Endothelial cell of umbilical vein (primary cell): ENCODE measurements at regions not wholly inside any gene's neighbourhood (a gene's known extent, or its start where the extent isn't known, plus 50 kb on each side); places are given as distances from the start of the nearest gene placed in this dataset.

Source experiments
- BruUV-seq: library from RNA; stranded (reverse); fragments of 400-500 nt; replicated peaks from 2 replicates; lab custom pipeline; 2021; lab: Mats Ljungman, UMichigan
- CTCF ChIA-PET: fragments of 300-600, 350-600 bp; sonication (Branson Sonifier 250); formaldehyde crosslinking; loops from one replicate; lab custom pipeline; 2021; ENCODE audit warnings: antibody characterized with exemption, inconsistent platforms; lab: Charles Lee
- POLR2A ChIA-PET: fragments of 300-600, 350-600 bp; sonication (Branson Sonifier 250); formaldehyde crosslinking; loops from one replicate; lab custom pipeline; 2021; ENCODE audit warnings: antibody characterized with exemption, inconsistent platforms; lab: Charles Lee
- DNase-seq: peaks from one replicate; pipeline ENCODE4 v3.0.0-alpha.2; 2011; ENCODE audit warnings: low read depth, low spot score
- FAIRE-seq: peaks from 2 replicates; lab custom pipeline; 2011; peaks lifted over from hg19 to GRCh38; lab: Jason Lieb, UNC
- H2AFZ ChIP-seq: 2 replicates; pipeline ENCODE4 v1.6.0; 2012; ENCODE audit warnings: low read depth, low read length, control low read depth, inconsistent platforms
- H3K27ac ChIP-seq: 2 replicates; pipeline ENCODE4 v1.5.1; 2011; ENCODE audit warnings: low read depth, mild to moderate bottlenecking, control low read depth, low read length, moderate library complexity; ENCODE audit not compliant: insufficient read depth
- H3K27me3 ChIP-seq, 2 experiments: 2 replicates each; pipeline versions ENCODE4 v1.6.0 to v1.6.1; 2011; ENCODE audit warnings: low read length in 2 of 2, mixed read lengths in 1 of 2; ENCODE audit not compliant: control insufficient read depth in 2 of 2, insufficient read depth in 2 of 2
- H3K36me3 ChIP-seq, 2 experiments: 2 replicates in 1 of 2; 3 replicates in 1 of 2; pipeline ENCODE4 v1.5.1; 2011; ENCODE audit warnings: low read length in 2 of 2, mild to moderate bottlenecking in 1 of 2, moderate library complexity in 1 of 2; ENCODE audit not compliant: control insufficient read depth in 2 of 2, insufficient read depth in 2 of 2; ENCODE audit errors: extremely low read depth in 1 of 2
- H3K4me1 ChIP-seq: 3 replicates; pipeline ENCODE4 v1.5.1; 2011; ENCODE audit warnings: mild to moderate bottlenecking, low read length; ENCODE audit not compliant: control insufficient read depth, insufficient read depth; ENCODE audit errors: extremely low read depth
- H3K4me2 ChIP-seq: 2 replicates; pipeline ENCODE4 v1.6.1; 2011; ENCODE audit warnings: low read length, control low read depth, mixed read lengths; ENCODE audit not compliant: insufficient read depth
- H3K4me3 ChIP-seq, 3 experiments: fragments of 200-600 bp in 1 of 3; sonication (generic), shearing (Covaris generic) in 1 of 3; replicated peaks in 1 of 3; 2 replicates each; pipeline ENCODE4 v1.5.1; 2011 to 2016; ENCODE audit warnings: control low read depth in 3 of 3, low read length in 3 of 3, mild to moderate bottlenecking in 2 of 3, inconsistent platforms in 1 of 3, low read depth in 1 of 3, moderate library complexity in 1 of 3; ENCODE audit not compliant: insufficient read depth in 1 of 3
- H3K79me2 ChIP-seq: 2 replicates; pipeline ENCODE4 v1.6.0; 2012; ENCODE audit warnings: low read length, inconsistent platforms; ENCODE audit not compliant: control insufficient read depth, insufficient read depth
- H3K9ac ChIP-seq: replicated peaks from 2 replicates; pipeline ENCODE3; 2011; ENCODE audit warnings: low read length, control low read depth; ENCODE audit not compliant: insufficient read depth; ENCODE audit errors: extremely low read depth
- H3K9me1 ChIP-seq: replicated peaks from 3 replicates; pipeline ENCODE4 v1.6.0; 2011; ENCODE audit warnings: mild to moderate bottlenecking, low read length; ENCODE audit not compliant: control insufficient read depth, insufficient read depth; ENCODE audit errors: extremely low read depth
- H3K9me3 ChIP-seq: replicated peaks from 2 replicates; pipeline ENCODE4 v1.5.1; 2012; ENCODE audit warnings: low read length, inconsistent platforms; ENCODE audit not compliant: control insufficient read depth, insufficient read depth
- H4K20me1 ChIP-seq: replicated peaks from 2 replicates; pipeline ENCODE3; 2011; ENCODE audit warnings: mild to moderate bottlenecking, low read length; ENCODE audit not compliant: control insufficient read depth, insufficient read depth; ENCODE audit errors: extremely low read depth
- CTCF ChIP-seq, 2 donors: IDR thresholded peaks; 1 replicate in 1 of 2; 2 replicates in 1 of 2; pipeline ENCODE4 v1.5.1; 2011; ENCODE audit warnings: low read length in 2 of 2, mild to moderate bottlenecking in 2 of 2, moderate library complexity in 2 of 2, control low read depth in 1 of 2, inconsistent platforms in 1 of 2, low read depth in 1 of 2; ENCODE audit not compliant: insufficient read depth in 1 of 2; ENCODE audit errors: extremely low read depth in 1 of 2
- EZH2 ChIP-seq: IDR thresholded peaks from 2 replicates; pipeline ENCODE4 v1.6.1; 2012; ENCODE audit warnings: borderline replicate concordance, low read depth, mild to moderate bottlenecking, moderate library complexity, low read length, inconsistent platforms; ENCODE audit not compliant: severe bottlenecking
- FOS ChIP-seq: IDR thresholded peaks from 2 replicates; pipeline ENCODE4 v1.6.1; 2011; ENCODE audit warnings: mild to moderate bottlenecking, low read length, moderate library complexity, borderline replicate concordance; ENCODE audit not compliant: insufficient read depth
- GATA2 ChIP-seq: IDR thresholded peaks from 2 replicates; pipeline ENCODE4 v1.7.0; 2011; ENCODE audit warnings: low read depth, mild to moderate bottlenecking, moderate library complexity, mixed read lengths, low read length; ENCODE audit not compliant: insufficient read length, insufficient read depth
- JUN ChIP-seq: IDR thresholded peaks from 2 replicates; pipeline ENCODE4 v1.6.1; 2011; ENCODE audit warnings: borderline replicate concordance, low read depth; ENCODE audit not compliant: insufficient read length, insufficient read depth
- MAX ChIP-seq: IDR thresholded peaks from 2 replicates; pipeline ENCODE4 v1.6.1; 2011; ENCODE audit not compliant: insufficient read depth, insufficient read length
- MYC ChIP-seq: IDR thresholded peaks from one replicate; pipeline ENCODE4 v1.6.1; 2011; ENCODE audit warnings: mild to moderate bottlenecking, low read depth, low read length
- POLR2A ChIP-seq: IDR thresholded peaks from 2 replicates; pipeline ENCODE4 v1.6.1; 2012; ENCODE audit warnings: low read depth, mild to moderate bottlenecking, control low read depth, low read length
- POLR2AphosphoS5 ChIP-seq: IDR thresholded peaks from 2 replicates; pipeline ENCODE4 v1.6.1; 2012; ENCODE audit warnings: low read depth, mild to moderate bottlenecking, control low read depth, low read length, moderate library complexity; ENCODE audit not compliant: insufficient read depth
- dilution Hi-C: fragments of 300-500 bp; cut with MboI; formaldehyde crosslinking; loops from one replicate; pipeline ENCODE4 v1.15.0; 2019; ENCODE audit warnings: low sequenced_read_pairs; ENCODE audit not compliant: extremely low pct_ligation_motif_present
- intact Hi-C: fragments of 100-400 bp; cut with micrococcal nuclease; formaldehyde crosslinking; loops from one replicate; pipeline ENCODE4 v1.10.0; 2022

GRCh38 chr14:41062826-41063225, 543.9 kb upstream of the LRFN5 start:
- Histone ChIP-seq H3K9me1 (no peaks in the 10 kb centered on the region), H3K9ac (no peak overlapping the region), H3K27me3 (no peaks in the 10 kb centered on the region), H3K79me2 (no peaks in the 10 kb centered on the region), H3K27ac (no peak overlapping the region), H4K20me1 (no peaks in the 10 kb centered on the region), H3K4me3 (no peak overlapping the region), H2AFZ (no peak overlapping the region), H3K4me2 (no peak overlapping the region), H3K36me3 (no peaks in the 10 kb centered on the region), H3K9me3 (no peaks in the 10 kb centered on the region), H3K4me1 (no peaks in the 10 kb centered on the region)
- FAIRE-seq = no peak
- DNase-seq = no peak
- dilution Hi-C loops (no loop called here), intact Hi-C loops (no loop called here)
- ChIA-PET CTCF (interaction anchor here (1.0 kb wide), 1 partner anchor 28 kb away, joined by 3 read pairs; no protein-coding TSS in a partner anchor), POLR2A (no interaction called here)
- TF ChIP-seq FOS (no peak), MYC (no peak), JUN (no peak), MAX (no peak), EZH2 (no peak), POLR2A (no peak), CTCF (IDR thresholded peaks at IDR 0.05; ENCODE audit: extremely low read depth in 1 of 2, insufficient read depth in 1 of 2, low read depth in 1 of 2, low read length in 2 of 2) (no peak), GATA2 (no peak), POLR2AphosphoS5 (no peak)
- no TSS peak for BruUV-seq
